ENCODE measurements at regions not wholly inside any gene's neighbourhood (a gene's known extent, or its start where the extent isn't known, plus 50 kb on each side); places are given as distances from the start of the nearest gene placed in this dataset.

DNA sequence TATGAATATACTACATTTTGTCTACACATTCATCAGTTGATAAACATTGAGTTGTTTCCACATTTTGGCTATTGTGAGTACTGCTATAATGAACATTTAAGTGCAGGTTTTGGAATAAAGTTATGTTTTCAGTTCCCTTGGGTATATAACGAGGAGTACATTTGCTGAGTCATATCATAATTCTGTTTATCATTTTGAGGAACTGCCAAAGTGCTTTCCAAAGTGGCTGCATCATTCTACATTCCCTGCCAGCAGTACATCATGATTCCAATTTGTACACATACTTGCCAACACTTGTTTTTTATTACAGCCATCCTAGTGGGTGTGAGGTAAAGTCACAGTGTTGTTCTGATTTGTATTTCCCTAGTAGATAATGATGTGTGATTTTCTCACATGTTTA, 1458.6 kb upstream of the TENM4 start:
- DNase-seq = no peak

DNA sequence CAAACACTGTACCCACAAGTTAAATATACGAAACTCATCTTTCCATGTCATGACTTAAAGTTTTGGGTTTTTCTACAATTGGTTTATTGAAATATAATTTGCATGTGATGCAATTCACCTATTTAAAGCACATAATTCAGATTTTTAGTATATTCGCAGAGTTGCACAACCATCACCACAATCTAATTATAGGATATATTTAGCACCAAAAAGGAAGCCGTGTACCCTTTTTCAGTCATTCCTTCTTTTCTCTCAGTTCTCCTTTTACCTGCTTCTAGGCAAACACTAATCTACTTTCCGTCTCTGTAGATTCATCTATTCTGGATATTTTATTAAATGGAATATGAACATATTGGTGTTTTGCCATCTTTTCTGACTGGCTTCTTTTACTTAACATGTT, 1458.1 kb upstream of the TENM4 start:
- no peak for DNase-seq

- DNase-seq = no peak
Observed at GRCh38 chr11:80886684-80887083, 1445.9 kb upstream of the TENM4 start.

DNA sequence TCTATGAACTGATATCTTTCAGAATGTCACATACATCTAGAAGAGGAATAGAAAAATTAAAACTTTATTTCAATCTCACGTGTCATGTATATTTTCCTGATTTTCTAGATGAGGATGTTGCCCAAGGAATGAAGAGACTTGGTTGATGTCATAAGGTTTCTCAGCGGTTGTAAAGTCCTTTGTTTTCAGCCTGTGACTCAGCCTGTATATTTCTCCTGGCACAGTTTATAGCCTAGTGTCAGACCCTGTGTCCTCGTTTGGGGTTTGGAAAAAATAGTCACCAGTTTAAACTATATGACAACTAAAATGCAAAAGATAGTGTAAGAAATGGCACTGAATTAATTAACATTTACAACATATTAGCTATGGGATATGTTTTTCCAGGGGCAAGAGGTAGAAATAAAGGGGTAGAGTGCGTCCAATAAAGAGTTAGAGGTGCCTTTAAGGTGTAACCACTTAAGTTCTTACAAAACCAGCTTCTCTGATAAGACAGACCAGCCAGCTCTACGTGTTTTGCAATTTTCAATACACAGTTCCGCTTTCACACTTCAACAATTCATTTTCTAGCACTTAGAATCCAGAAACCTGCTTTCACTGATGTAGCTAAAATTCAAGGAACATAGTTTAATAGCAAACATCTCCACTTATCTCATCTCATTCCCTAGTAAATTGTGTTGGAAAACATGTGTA, 1432.6 kb upstream of the TENM4 start:
- no peak for DNase-seq

DNA sequence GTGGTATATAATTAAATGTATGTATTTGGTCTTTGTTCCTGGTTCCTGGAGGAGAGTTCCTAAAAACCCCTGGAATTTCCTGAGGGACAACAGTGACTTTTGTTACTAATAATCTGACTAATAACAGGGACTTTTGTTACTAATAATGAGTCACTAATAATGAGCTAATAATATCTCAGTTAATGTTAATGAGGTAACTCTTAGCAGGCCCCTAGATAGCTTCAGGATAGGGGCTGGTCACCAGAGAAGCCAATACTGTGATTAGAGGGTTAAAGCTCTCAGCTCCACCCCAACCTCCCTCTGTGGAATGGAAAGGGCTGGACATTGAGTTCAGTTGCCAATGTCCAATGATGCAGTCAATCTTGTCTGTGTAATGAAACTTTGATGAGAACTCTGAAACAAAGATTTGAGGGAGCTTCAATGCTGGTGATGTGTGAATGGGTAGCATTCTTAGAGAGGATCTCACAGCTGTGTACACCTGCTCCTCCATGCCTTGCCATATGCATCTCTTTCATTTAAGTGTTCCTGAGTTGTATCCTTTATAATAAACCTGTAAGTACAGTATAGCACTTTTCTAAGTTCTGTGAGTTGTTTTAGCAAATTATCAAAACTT, 1431.4 kb upstream of the TENM4 start:
- DNase-seq = no peak

- no peak for DNase-seq
Observed at GRCh38 chr11:80868831-80869230, 1428.0 kb upstream of the TENM4 start.

- DNase-seq = no peak
Observed at GRCh38 chr11:80862011-80862410, 1421.2 kb upstream of the TENM4 start.

DNA sequence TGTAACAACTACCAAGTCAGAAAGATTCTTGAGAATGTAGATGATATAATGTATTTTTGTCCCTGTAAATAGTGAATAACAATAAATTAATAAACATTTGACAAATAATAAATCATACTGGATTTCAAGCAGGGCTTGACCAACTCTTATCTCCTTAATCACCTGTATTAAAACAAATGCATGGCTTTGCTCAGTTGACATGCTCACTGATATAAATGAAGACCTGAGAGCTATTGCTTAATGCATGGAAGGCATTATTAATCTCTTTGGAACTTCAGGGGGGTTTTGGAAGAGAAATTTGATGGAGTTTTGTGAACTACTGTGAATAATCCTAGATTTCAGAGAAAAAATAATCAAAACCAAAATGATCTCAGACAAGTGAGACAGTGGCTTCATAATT, 1420.4 kb upstream of the TENM4 start:
- DNase-seq = no peak

DNA sequence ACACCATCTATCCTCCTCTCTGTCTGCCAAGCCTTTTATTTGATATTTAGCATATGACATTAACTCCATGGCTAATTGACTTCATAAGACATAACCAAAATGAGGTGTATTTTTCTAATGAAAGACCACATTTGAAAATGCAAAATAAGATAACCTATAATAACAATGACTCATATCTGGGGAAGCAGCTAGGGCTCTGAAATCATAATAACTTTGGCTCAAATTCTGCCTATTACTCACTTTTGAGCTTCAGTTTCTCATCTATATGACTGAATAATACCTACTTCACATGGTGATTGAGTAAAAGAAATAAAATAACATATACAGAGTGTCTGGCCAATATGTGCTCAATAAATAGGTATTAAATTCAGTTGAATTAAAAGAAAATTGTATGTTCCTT, 1419.8 kb upstream of the TENM4 start:
- DNase-seq = no peak

DNA sequence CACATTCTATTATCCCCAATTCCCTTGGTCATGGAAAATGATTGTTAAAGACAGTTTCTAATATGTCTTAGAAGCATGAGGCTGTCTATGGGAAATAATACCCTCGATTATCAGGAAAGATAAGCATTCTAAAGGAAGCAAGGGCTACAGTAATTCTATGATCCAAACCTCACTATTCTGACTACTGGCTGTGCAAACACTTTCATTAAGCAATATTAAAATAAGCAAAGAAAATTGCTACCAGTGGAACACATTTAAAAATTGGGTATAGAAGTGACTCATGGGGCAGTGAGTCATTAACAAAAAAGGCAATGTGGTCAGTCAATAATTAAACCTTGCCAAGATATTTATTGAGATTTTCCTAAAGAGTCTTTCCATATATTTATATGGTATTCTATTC, 1415.2 kb upstream of the TENM4 start:
- no peak for DNase-seq

GRCh38 chr11:80855426-80855825, 1414.6 kb upstream of the TENM4 start:
- no peak for DNase-seq

DNA sequence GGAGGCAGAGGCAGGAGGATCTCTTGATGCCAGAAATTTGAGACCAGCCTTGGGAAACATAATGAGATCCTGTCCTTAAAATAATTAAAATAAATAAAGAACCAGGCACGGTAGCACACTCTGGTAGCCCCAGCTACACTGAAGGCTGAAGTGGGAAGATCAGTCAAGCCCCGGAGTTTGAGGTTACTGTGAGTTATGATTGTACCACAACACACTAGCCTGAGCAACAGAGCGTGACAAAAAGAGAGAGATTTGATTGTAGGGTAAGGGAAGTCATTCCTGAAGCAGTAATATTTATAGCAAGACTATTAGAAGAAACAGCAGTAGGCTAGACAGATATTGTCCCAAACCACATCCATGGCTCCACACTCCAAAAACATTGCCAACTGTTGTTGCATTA, 1408.4 kb upstream of the TENM4 start:
- DNase-seq = no peak

- no peak for DNase-seq
Observed at GRCh38 chr11:80846979-80847378, 1406.1 kb upstream of the TENM4 start.

DNA sequence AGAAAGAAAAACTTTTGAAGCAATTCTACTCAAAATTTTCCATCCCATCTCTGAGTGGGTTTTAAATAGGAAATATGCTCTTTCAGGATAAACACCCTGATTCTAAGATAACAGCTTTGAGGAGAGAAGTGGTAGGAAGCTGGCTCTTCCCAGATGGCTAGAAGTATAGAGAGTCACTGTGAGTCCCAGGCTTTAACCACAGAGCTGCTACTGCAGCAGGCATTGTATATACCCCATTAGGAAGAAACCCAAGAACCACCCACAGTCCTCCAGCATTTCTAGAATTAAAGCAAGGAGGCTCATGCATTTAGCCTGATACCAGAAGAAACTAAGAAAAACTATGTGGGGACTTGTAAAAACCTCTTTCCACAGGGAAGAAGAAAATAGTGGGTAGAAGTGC, 1405.6 kb upstream of the TENM4 start:
- DNase-seq = no peak

GRCh38 chr11:80844110-80844819, 1403.4 kb upstream of the TENM4 start:
- no peak for DNase-seq

DNA sequence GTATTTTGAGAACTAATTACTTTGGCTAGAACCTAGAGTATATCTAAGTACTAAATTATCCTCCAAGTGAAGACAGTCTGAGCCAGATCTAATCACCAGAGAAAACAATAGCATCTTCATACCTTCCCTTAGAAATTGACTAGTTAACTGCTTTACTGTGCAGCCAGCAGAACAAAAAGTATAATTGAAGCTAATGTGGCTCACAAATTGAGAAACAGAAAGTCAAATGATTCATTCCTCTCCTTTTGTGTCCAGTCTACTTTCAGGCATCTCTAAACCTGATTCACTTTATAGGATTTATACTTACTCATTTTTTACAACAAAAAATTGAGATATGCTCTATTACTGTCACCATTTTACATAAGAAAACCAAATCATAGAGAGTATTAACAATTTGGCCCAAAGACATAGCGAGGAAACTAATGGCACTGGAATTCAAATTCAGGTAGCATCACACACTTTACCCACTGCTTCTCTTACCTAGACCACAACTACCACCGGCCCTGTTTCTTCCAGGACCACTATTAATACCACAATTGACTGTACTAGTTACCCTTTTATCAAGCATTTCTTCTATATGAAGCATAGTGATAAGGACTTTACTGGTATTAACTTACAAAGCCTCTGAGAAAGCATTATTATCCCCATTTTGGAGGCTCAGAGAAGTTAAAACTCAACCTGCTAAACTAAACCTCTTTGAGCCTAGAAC, 1402.6 kb upstream of the TENM4 start:
- no peak for DNase-seq

- DNase-seq = no peak
Observed at GRCh38 chr11:80842246-80842645, 1401.4 kb upstream of the TENM4 start.

- no peak for DNase-seq
Observed at GRCh38 chr11:80841675-80842074, 1400.8 kb upstream of the TENM4 start.

DNA sequence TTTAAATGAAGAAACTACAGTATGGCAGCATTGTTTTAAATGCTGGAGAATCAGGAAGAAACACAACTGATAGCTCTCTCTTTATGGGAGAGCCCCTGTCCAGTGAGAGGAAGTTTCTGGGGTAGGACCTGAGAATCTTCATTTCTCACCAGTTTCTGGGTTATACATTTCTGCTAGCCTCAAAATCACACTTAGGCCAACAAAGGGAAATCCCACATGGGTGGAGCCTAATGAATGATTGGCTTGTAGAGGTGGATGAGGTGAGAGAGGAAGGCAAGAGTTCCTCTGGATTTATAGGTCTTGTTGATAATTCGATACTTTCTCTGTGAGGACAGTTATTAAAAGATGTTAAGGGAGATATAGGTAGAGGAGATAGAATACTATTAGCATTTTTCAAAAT, 1397.3 kb upstream of the TENM4 start:
- DNase-seq = no peak

DNA sequence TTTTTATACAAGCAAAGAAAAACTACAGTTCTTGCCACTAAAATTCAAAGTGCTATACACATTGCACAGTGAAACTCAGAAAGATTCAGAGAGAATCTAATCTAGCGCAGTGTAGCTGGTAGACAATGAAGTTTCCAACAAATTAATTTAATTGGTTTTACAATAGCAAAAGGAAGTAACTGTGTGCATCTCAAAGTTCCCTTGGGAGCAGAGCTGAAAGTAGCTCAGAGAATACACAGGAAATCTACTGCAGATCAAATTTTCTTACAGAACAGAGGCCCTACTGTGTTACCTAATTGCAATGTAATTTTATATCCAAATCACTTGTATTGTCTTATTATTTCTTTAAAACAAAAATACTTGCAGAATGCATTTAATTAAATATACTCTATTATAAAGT, 1396.2 kb upstream of the TENM4 start:
- DNase-seq = no peak

- DNase-seq = no peak
Observed at GRCh38 chr11:80831374-80831773, 1390.5 kb upstream of the TENM4 start.

DNA sequence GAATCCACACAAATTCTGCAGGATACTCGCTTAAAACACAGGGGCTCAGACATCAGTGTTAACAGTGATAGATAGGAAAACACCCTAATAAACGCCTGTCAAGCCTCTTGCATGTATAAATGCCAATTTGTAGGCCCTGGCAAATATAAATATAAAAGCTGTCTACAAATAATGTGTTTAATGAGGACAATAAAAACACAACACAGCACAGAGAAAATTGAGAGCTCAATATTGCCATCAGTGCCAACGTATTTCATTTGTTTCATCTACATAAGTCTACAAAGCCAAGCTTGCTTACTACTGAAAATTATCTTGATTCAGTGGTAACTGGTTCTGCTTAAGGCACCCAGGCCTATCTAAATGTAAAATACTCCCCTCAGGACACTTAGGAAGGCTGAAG, 1387.0 kb upstream of the TENM4 start:
- DNase-seq = no peak

- DNase-seq = no peak
Observed at GRCh38 chr11:80826808-80827207, 1386.0 kb upstream of the TENM4 start.

- no peak for DNase-seq
Observed at GRCh38 chr11:80822308-80822707, 1381.5 kb upstream of the TENM4 start.
